ENCODE measurements at regions not wholly inside any gene's neighbourhood (a gene's known extent, or its start where the extent isn't known, plus 50 kb on each side); places are given as distances from the start of the nearest gene placed in this dataset.

GRCh38 chr3:115478359-115478758 is 145.0 kb upstream of the GAP43 start:
- no peak for DNase-seq

DNA sequence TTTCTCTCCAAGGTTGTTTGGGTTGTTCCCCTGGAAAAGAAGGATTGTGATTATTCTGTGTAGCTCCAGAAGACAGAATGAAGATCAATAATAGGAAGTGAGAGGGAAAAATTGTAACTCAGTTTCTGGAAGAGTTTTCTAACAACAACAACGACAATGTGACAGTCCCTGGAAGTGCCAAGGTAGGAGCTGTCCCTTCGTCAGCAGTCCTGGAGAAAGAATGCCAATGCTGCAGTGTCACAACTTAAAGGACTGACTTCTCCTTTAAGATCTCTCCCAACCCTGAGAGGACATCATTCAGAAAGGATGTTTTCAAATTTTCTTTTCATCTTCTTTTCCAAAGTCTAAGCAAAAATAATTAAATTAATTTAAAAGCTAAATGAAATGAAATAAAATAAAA is 136.4 kb upstream of the GAP43 start:
- DNase-seq, result no peak

- DNase-seq, result no peak
Measured at GRCh38 chr3:115487968-115488367, 135.3 kb upstream of the GAP43 start.

DNA sequence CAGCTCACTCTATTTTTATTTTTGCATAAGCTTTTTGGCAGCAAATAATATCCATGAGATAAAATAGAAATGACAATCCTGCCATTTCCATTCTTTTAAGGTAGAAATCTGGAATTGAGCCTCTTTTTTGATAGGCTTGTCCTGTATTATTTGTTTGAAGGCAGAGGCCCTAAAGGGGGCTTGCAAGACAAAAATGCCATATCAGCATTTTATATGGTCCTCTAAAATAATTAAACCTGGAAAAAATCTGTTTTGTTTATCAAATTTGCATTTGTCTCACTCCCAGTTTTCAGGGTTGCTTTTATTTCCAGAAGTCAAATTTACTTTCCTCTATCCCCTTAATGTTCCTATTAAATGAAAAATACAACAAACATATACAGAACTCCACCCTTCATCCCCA is 134.9 kb upstream of the GAP43 start:
- no peak for DNase-seq

GRCh38 chr3:115494826-115495225 is 128.5 kb upstream of the GAP43 start:
- DNase-seq, result peak; percentile 50

DNA sequence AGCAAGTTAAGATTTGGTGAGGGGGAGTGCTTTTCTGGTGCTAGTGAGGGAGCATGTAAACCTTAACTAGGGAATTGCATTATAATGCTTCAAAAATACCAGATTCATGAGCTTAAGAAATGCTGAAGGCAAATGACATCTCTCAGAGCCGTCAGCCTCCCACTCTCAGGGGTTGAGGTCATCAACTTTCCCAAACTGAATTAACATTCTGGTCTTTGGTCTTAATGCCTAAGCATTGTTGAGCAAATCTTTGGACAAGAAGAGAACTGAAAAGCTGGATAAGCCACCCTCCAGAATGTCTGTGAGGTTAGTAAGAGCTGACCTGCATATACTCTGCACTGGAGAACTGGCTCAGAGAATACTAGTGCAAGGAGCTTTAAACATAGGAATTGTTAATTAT is 124.9 kb upstream of the GAP43 start:
- no peak for DNase-seq

DNA sequence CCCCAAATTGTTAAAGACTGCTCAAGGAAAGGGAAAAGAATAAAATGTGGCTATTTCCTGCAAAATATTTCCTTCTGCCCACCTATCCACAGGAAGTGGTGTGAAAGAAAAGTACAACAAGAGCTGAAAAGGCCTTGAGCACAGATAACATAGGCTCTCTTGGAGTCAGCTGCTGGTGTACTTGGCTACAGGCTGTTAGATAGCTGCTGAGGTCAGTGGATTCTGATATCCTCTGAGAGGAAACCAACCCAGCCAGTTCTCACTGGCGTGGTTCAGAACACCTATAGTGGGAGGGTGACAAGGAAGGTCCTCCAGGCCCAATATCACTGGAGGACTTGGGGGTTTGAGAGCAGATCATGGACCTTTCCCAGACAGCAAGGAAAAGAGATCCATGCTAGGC is 124.4 kb upstream of the GAP43 start:
- DNase-seq, result no peak

DNA sequence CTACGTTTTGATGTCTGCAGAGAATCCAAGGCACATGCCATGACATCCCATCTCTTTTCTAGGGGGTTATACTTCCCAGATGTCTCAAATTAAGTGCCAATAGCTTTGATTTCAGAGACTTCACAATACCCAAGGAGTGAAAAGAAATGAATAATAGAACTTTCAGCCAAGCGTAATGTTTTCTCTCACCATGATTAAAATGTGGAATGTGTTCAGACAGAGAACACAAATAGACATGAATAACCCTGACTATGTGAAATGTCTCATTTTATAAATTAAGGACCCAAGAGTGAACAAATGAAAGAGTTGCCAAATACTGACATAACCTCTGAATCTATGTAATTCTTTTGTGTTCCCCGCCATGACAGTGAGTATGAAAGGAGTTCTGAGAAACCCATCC is 123.6 kb upstream of the GAP43 start:
- DNase-seq, result no peak

DNA sequence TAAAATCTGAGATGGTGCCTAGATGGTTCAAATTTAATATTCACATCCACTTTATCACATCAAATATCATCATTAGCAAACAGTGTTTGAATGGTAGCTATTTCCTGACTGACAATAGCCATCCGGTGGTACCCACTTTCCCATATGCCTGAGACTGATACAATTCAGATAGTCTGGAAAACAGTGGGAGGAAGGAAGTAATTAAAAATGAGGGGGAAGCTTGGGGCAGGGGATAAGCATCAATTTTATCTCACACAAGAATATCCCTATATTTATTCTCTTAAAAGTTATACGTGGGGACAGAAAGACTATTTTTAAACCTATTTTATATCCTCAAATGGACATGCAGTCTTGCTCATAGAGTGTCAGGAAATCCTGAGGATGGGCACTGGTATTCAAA is 122.5 kb upstream of the GAP43 start:
- no peak for DNase-seq

DNA sequence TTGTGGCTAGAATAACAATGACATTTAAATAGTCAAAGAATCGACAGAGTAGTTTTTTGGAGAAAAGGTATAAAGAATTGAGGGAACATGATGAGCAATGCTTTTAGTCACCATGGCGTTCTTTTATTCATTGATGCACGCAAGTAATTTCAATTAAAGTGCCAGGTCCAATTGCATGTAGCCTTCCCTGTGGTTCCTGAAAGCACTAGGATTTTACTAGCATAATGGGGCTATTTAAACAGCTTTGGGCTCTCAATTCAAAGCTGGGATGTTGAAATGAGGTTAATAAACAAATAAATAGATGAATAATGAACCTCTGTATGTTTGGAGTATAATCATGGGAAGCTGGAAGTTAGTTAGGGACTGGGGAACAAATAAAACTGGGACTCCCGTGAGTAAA is 121.2 kb upstream of the GAP43 start:
- DNase-seq, result peak; percentile 16

DNA sequence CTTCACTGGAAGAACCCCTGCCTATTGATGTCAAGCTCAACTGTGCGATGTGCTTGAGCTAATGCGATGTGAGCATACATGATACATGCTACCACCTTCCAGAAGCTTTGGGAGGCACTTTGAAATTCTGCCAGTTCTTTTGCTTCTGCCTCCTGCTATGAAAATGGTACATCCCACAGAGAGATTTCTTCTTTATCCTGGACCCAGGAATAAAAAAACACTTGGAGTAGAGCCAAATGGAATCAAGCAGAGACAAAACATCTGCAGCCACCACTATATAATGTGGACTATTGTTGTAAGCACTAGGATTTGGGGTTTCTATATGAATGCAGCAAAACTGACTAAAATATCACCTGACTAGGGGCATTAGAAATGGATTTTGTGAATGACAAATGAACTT is 119.9 kb upstream of the GAP43 start:
- DNase-seq, result peak; percentile 98

DNA sequence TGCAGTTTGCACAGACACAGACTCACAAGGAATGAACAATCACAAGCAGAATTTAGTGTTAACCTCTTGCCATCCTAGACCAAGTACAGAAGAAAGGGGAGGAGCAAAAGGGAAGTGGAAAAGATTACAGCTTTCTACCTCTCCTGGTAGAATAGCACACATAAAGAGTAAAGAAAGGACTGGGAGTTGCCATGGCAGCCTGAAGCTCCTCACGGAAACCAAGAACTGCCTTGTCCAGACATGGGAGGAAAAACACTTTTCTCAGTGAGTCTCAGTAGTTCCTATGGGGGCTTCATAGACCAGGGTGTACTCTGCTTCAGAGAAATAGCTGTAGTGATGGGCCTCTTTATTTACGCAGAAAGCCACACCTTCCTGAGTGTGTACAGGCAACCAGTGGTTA is 114.7 kb upstream of the GAP43 start:
- DNase-seq, result no peak

DNA sequence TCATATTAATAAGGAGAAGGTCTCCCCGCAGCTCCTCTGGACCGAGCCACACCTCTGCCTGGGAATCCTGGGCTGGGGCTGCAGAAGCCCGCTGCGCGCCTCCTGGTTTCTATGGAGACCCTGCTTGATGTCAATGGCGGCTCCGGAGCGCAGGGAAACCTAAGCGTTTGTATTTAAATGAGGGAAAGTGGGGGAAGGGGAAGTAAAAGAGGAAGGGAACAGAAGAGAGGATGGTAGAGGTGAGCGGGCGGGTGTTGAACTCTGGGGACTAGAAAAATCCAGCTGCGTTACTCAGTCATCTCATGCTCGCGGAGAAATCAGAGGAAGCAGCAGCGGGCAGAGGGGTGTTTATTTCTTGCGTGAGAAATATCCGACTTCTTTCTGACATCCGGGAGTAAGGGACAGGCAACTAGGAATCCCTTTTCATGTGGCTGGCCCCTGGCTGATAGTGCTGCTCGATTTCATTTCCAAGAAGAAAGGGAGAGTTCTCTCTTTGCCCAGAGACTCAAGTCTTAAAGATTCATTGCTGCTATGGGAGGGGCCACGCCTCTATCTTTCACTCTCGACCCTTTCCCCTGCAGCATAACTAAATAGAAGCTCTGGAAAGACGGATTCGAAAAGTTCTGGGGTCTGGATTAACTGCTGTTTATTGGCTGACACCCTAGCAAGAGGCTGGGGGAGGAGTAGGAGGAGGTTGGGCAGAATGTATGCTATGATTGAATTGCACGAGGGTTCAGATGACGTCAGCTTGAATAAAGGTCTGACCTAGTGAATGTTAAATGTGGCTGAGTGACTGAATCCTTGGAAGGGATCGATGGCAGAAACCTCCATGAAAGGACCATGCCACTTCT is 110.5 kb upstream of the GAP43 start:
- peak; percentile 89 for DNase-seq

DNA sequence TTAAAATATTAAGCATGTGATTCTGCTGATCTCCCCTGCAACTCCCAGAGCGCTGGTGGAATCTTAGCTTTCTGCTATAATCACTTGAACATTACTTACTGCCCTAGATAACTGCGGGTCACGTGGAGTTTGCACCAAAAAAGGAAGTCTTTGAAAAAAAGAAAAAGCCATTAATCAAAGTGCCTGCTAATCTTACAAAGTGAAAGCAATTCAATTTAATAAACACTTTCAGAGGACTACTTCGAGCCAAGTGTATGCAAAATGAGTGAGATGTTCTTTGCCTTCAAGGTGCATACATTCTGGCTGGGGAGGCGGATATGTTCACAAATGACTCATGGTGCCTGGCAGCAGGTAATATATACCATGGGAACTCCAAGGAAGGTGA is 109.9 kb upstream of the GAP43 start:
- DNase-seq, result no peak

DNA sequence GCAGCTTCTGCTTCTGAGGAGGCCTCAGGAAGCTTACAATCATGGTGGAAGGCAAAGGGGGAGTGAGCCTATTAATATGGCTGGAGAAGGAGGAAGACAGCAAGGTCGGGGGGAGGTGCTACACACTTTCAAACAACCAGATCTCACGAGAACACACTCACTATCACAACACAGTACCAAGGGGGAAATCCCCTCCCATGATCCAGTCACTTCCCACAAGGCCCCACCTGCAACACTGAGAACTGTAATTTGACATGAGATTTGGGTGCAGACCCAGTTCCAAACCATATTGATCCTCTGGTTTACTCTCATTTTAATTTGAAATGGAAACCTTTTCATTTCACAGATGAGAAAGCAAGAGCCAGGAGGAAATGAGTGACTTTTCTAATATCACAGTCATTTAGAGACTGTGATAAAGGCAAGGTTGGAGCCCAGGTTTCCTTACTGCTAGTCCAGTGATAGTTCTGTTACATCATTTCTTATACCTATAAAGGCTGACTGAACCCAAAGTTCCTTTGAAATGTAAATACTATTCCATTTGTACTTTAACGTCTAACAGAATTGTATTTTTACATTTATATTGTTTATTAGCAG is 105.8 kb upstream of the GAP43 start:
- no peak for DNase-seq

- peak; percentile 54 for DNase-seq
Measured at GRCh38 chr3:115518100-115518852, 105.0 kb upstream of the GAP43 start.

DNA sequence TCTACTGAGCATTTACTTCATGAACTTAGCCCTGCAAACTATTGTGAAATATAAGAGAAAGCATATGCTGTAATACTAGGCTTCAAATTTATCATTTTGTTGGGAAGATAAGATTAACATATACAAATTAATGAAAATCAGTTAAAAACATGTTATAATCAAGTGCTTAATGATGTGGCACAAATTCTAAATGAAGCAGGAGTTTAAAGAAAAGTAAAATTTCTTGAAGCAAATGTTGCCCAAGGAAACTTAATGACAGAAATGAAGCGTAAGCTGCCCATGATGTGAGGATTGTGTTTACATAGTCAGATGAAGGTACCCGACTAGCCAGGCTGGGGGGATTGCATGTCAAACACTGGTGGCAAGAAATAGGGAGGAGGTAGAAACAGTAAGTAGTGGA is 103.1 kb upstream of the GAP43 start:
- no peak for DNase-seq

DNA sequence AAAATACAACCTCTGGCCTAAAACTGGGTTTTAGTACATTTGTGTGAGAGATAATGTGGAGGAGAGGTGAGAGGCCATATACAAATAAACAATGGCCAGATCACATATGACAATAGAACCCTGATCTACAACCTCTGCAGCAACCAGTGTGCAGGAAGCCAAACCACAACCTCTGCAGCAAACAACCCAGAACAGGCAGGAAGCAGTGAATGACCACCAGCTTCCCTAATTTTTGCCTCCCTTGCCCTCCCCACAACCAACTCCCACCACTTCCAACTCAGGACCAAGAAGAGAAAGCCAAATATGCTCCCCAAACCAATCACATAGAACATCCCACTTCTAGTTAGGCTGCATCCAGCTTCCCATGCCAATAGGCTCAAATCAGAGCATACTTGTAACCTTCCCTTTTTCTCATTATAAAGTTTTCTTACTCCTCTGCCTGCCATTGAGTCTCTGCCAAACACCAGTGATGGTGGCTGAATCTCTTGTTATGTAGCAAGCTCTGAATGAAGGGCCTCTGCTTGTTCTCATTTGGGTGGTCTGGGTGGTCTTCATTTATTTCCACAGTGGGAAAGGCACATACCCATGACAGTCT is 102.6 kb upstream of the GAP43 start:
- DNase-seq, result no peak

DNA sequence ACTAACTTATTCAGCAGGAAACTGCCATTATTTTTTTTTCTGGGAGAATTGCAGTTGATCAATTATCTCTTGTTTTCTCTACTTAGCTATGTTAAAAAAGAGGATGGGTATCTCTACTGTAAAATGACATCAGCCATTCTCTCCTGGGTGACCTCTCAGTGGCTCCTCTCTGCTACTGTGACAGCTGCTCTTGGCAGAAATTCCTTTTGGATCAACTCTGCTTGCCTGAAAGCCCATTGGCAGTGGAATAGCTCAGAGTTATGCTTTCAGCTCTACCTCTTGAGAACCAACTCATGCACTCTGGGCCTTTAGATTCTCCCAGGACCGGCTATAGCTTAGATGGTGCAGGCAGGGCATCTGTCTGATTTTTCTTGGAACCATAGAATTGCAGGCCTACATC is 99.9 kb upstream of the GAP43 start:
- DNase-seq, result no peak

DNA sequence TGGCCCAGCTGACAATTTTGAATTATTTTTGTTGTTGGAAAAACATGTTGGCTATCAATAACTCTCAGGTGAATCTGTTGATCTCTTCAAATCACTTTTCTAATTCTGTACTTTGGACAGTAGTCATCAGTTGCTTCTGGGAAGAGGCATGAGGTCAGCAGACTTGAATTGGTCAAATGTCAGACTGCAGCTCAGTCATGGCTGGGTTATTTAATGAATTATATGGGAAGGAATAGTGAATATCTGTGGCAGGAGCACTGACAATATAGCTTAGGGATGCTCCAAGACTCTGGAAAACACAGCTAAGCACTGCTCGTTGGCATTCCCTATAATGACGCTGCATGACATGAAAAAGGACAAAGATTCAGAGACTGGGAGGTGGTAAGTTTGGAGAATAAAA is 98.8 kb upstream of the GAP43 start:
- no peak for DNase-seq

GRCh38 chr3:115525731-115526130 is 97.6 kb upstream of the GAP43 start:
- no peak for DNase-seq

- DNase-seq, result no peak
Measured at GRCh38 chr3:115533218-115533617, 90.1 kb upstream of the GAP43 start.

DNA sequence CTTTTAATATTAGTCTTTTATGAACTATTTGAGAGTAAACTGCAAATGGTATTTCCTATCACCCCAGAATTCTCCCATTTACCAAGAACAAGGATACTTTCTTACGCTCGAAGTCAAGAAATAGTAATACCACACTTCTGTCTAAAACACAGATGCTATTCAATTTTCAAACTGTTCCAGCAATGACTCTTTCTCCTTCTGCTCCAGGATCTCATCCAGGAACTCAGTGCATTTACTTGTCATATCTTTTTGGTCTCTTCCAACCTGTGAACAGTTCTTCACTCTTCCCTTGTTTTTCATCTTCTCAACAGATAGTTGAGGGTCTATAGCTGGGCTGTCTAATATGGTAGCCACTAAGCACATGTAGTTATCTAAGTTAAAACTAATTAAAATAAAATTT is 87.1 kb upstream of the GAP43 start:
- no peak for DNase-seq

DNA sequence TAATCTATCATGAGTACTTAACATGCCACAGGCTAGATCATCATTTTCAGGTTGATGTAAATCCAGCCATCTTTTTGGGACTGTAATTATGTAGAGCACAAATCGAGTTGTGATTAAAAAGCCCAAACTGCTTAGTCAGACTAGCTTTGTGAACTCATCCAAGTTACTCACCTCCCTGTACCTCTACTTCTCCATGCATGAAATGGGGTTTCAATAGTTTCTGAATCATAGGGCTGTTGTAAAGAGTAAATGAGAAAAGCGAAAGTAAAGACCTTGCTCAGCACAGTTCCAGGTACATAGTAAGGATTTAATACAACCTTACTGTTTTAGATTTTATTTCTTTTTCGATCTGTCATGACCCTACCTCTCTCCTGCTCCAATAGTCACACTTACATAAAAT is 85.6 kb upstream of the GAP43 start:
- no peak for DNase-seq
